Type B pancreatic cell (in vitro differentiated cells): ENCODE measurements at regions not wholly inside any gene's neighbourhood (a gene's known extent, or its start where the extent isn't known, plus 50 kb on each side); places are given as distances from the start of the nearest gene placed in this dataset.
"Not testable (repeated sequence)": the region's sequence is repeated elsewhere in the genome, so short reads cannot be mapped to it uniquely, and the experiment has no call there.

Experiments used
- DNase-seq: peaks from one replicate; pipeline ENCODE4 v3.0.0; 2021; ENCODE audit warnings: mixed read lengths; ENCODE audit not compliant: unreplicated experiment; ENCODE audit errors: extremely low spot score
- H3K27ac Mint-ChIP-seq: 2 replicates; pipeline ENCODE4 v1.8.0; 2021; ENCODE audit warnings: mild to moderate bottlenecking, mixed read lengths
- H3K27me3 Mint-ChIP-seq: 2 replicates; pipeline ENCODE4 v1.8.0; 2021; ENCODE audit warnings: mixed read lengths
- H3K36me3 Mint-ChIP-seq: 2 replicates; pipeline ENCODE4 v1.8.0; 2021; ENCODE audit warnings: mixed read lengths
- H3K4me1 Mint-ChIP-seq: one replicate; pipeline ENCODE4 v1.8.0; 2021; ENCODE audit warnings: mixed read lengths; ENCODE audit not compliant: unreplicated experiment
- H3K4me3 Mint-ChIP-seq: 2 replicates; pipeline ENCODE4 v1.8.0; 2021; ENCODE audit warnings: mild to moderate bottlenecking, mixed read lengths
- H3K9me3 Mint-ChIP-seq: 2 replicates; pipeline ENCODE4 v1.8.0; 2021; ENCODE audit warnings: mixed read lengths
- CTCF ChIP-seq: fragments of 200-600 bp; sonication (generic); conservative IDR thresholded peaks from 2 replicates; pipeline ENCODE4 v1.5.0; 2021; ENCODE audit warnings: antibody characterized with exemption, mild to moderate bottlenecking

- no peak for DNase-seq
- Mint-ChIP-seq H3K4me3 (no peak overlapping the region), H3K27ac (no peak overlapping the region)
Observed at GRCh38 chr5:157944077-157944633, 85.2 kb upstream of the CLINT1 start.

GRCh38 chr5:157942595-157942994 lies 83.7 kb upstream of the CLINT1 start:
- Mint-ChIP-seq H3K4me1 (peaks cover 10% of the 10 kb centered on the region), H3K27me3 (no peaks in the 10 kb centered on the region), H3K9me3 (no peaks in the 10 kb centered on the region), H3K27ac (no peak overlapping the region), H3K36me3 (no peaks in the 10 kb centered on the region), H3K4me3 (no peak overlapping the region)
- TF ChIP-seq CTCF, result no peak
- no peak for DNase-seq

More at GRCh38 chr5:157944077-157944633, 85.2 kb upstream of the CLINT1 start:
- H3K9me3 Mint-ChIP-seq, result peaks cover 4% of the 10 kb centered on the region
- peaks cover 16% of the 10 kb centered on the region for H3K4me1 Mint-ChIP-seq
- no peak for TF ChIP-seq CTCF
- peaks cover 3% of the 10 kb centered on the region for H3K27me3 Mint-ChIP-seq
- H3K36me3 Mint-ChIP-seq, result no peaks in the 10 kb centered on the region

GRCh38 chr5:157941616-157942015 lies 82.7 kb upstream of the CLINT1 start:
- H3K27me3 Mint-ChIP-seq, result no peaks in the 10 kb centered on the region
- no peak for DNase-seq
- no peak overlapping the region for H3K4me3 Mint-ChIP-seq
- H3K4me1 Mint-ChIP-seq, result peaks cover 10% of the 10 kb centered on the region
- no peak overlapping the region for H3K27ac Mint-ChIP-seq
- TF ChIP-seq CTCF, result no peak
- no peaks in the 10 kb centered on the region for H3K9me3 Mint-ChIP-seq
- no peaks in the 10 kb centered on the region for H3K36me3 Mint-ChIP-seq

GRCh38 chr5:157938101-157938500 lies 79.2 kb upstream of the CLINT1 start:
- not testable (repeated sequence) for H3K4me3 Mint-ChIP-seq, H3K27me3 Mint-ChIP-seq, DNase-seq, H3K36me3 Mint-ChIP-seq, H3K27ac Mint-ChIP-seq, H3K4me1 Mint-ChIP-seq
- peaks cover 12% of the 10 kb centered on the region for H3K9me3 Mint-ChIP-seq

- H3K36me3 Mint-ChIP-seq, DNase-seq, H3K4me3 Mint-ChIP-seq, H3K27me3 Mint-ChIP-seq, H3K4me1 Mint-ChIP-seq, H3K27ac Mint-ChIP-seq: not testable (repeated sequence)
- H3K9me3 Mint-ChIP-seq, result peaks cover 16% of the 10 kb centered on the region
Observed at GRCh38 chr5:157936776-157937501, 78.0 kb upstream of the CLINT1 start.

GRCh38 chr5:157934600-157934999 lies 75.7 kb upstream of the CLINT1 start:
- TF ChIP-seq CTCF, result no peak
- peaks cover 16% of the 10 kb centered on the region for H3K9me3 Mint-ChIP-seq
- no peak for DNase-seq
- no peaks in the 10 kb centered on the region for H3K36me3 Mint-ChIP-seq
- H3K27me3 Mint-ChIP-seq, result no peaks in the 10 kb centered on the region
- H3K27ac Mint-ChIP-seq, result no peak overlapping the region
- no peak overlapping the region for H3K4me3 Mint-ChIP-seq
- no peaks in the 10 kb centered on the region for H3K4me1 Mint-ChIP-seq
